IMR-90 (cell line): ENCODE measurements at regions not wholly inside any gene's neighbourhood (a gene's known extent, or its start where the extent isn't known, plus 50 kb on each side); places are given as distances from the start of the nearest gene placed in this dataset.
A peak's percentile ranks its signal among the peaks of the same experiment; 100 is the strongest.

Source experiments
- BHLHE40 ChIP-seq: fragments of 150-350 bp; IDR thresholded peaks from 2 replicates; pipeline ENCODE4 v1.6.1; 2016; ENCODE audit warnings: mild to moderate bottlenecking, low read depth, low read length
- CEBPB ChIP-seq: IDR thresholded peaks from 2 replicates; pipeline ENCODE4 v1.6.1; 2012; ENCODE audit warnings: low read depth, low read length, improper control_type of control experiment
- MAZ ChIP-seq: IDR thresholded peaks from 2 replicates; pipeline ENCODE4 v1.6.1; 2012; ENCODE audit warnings: low read depth, mild to moderate bottlenecking, low read length, improper control_type of control experiment, moderate library complexity, borderline replicate concordance
- RAD21 ChIP-seq: IDR thresholded peaks from 2 replicates; pipeline ENCODE4 v1.6.1; 2012; ENCODE audit warnings: low read length, improper control_type of control experiment
- RCOR1 ChIP-seq: IDR thresholded peaks from 2 replicates; pipeline ENCODE4 v1.6.1; 2012; ENCODE audit warnings: mild to moderate bottlenecking, low read length, improper control_type of control experiment; ENCODE audit not compliant: insufficient replicate concordance
- TF ChIP-seq, protein P1 (sequence below): conservative IDR thresholded peaks from 2 replicates; pipeline ENCODE4 v1.5.1; 2012; ENCODE audit warnings: mild to moderate bottlenecking, low read depth, low read length, improper control_type of control experiment

DNA sequence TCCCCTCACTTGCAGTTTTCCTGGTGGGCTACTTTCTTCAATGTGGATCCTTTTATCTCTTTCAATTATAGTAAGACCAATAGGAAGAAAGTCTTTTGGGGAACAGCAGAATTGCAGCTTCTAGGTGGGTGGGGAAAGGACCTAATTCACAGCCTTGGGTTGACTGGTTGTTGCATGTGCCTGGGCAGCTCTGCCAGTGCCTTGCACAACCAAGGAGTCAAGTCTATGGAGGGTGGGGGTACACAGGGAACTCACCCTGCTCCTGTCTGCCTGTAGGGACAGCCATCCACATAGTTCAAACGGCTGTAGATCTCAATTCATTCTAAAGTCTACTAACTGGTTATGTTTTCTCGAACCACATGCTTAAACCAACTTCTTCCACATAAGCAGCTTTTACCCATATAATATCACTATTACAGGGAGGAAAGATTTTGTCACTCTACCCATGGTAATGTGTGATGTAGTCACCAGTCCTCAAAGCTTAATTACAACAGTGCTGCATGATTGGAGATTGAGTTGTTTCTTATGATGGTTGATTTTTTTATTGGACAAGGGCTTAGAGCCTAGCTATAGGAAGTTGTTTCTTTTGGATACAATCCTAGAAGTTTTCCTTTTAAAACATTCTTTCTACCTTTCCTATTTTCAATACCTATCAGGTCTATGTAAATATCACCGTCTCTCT, 117.7 kb upstream of the FRMD6 start:
- no peak for TF ChIP-seq BHLHE40
- 0 out of 2 replicates have a peak, but pooled peaks have one; percentile 9 for TF ChIP-seq CEBPB
- TF ChIP-seq, protein P1, sequence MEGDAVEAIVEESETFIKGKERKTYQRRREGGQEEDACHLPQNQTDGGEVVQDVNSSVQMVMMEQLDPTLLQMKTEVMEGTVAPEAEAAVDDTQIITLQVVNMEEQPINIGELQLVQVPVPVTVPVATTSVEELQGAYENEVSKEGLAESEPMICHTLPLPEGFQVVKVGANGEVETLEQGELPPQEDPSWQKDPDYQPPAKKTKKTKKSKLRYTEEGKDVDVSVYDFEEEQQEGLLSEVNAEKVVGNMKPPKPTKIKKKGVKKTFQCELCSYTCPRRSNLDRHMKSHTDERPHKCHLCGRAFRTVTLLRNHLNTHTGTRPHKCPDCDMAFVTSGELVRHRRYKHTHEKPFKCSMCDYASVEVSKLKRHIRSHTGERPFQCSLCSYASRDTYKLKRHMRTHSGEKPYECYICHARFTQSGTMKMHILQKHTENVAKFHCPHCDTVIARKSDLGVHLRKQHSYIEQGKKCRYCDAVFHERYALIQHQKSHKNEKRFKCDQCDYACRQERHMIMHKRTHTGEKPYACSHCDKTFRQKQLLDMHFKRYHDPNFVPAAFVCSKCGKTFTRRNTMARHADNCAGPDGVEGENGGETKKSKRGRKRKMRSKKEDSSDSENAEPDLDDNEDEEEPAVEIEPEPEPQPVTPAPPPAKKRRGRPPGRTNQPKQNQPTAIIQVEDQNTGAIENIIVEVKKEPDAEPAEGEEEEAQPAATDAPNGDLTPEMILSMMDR: no peak
- TF ChIP-seq MAZ: no peak
- no peak for TF ChIP-seq RAD21
- TF ChIP-seq RCOR1: no peak
